A549 (cell line): ENCODE measurements at regions not wholly inside any gene's neighbourhood (a gene's known extent, or its start where the extent isn't known, plus 50 kb on each side); places are given as distances from the start of the nearest gene placed in this dataset.

Experiments used
- ATAC-seq, 2 experiments: fragments of 200-7000 bp in 1 of 2; fragments of >200 bp in 1 of 2; cut with Nextera tagmentation in 1 of 2; cut with Tn5 transposase in 1 of 2; 3 replicates each; pipeline versions ENCODE4 v1.8.0 to v1.9.1; 2018 to 2020; ENCODE audit warnings: mild to moderate bottlenecking in 1 of 2, moderate library complexity in 1 of 2
- CTCF ChIA-PET: fragments of 300-600 bp; sonication (Branson Sonifier 250); formaldehyde crosslinking; extraction: SDS; loops from one replicate; lab custom pipeline; 2021; ENCODE audit warnings: antibody characterized with exemption, inconsistent platforms; lab: Yijun Ruan, JAX
- POLR2A ChIA-PET: fragments of 350-600 bp; formaldehyde crosslinking; extraction: SDS; loops from one replicate; lab custom pipeline; 2021; ENCODE audit warnings: antibody characterized with exemption, inconsistent platforms; lab: Yijun Ruan, JAX
- DNase-seq, 2 experiments: peaks; one replicate each; pipeline versions ENCODE4 v3.0.0 to v3.0.0-alpha.2; 2011 to 2016; ENCODE audit warnings: low read depth in 1 of 2, low spot score in 1 of 2
- FAIRE-seq: peaks from 2 replicates; lab custom pipeline; 2011; peaks lifted over from hg19 to GRCh38; lab: Jason Lieb, UNC
- H3K27ac ChIP-seq, 2 experiments: fragments of >200 bp; sonication (Bioruptor Twin); formaldehyde crosslinking; 3 replicates each; pipeline ENCODE4 v1.5.1; 2016 to 2017
- H3K4me1 ChIP-seq: fragments of >200 bp; sonication (Bioruptor Twin); formaldehyde crosslinking; 3 replicates; pipeline ENCODE4 v1.6.1; 2016
- H3K4me2 ChIP-seq: fragments of >200 bp; sonication (Bioruptor Twin); formaldehyde crosslinking; 3 replicates; pipeline ENCODE4 v1.6.1; 2016
- H3K4me3 ChIP-seq: fragments of >200 bp; sonication (Bioruptor Twin); formaldehyde crosslinking; 3 replicates; pipeline ENCODE4 v1.5.1; 2016
- H3K9me3 ChIP-seq: fragments of >200 bp; sonication (Bioruptor Twin); formaldehyde crosslinking; 3 replicates; pipeline ENCODE4 v1.6.1; 2016
- BCL3 ChIP-seq: fragments of >200 bp; sonication (Bioruptor Twin); formaldehyde crosslinking; IDR thresholded peaks from 3 replicates; pipeline ENCODE4 v1.6.1; 2016
- CBX8 ChIP-seq: fragments of 200-600 bp; sonication (generic); IDR thresholded peaks from 2 replicates; pipeline ENCODE4 v1.6.1; 2016
- CEBPB ChIP-seq, 2 experiments: fragments of >200 bp in 1 of 2; sonication (Bioruptor Twin) in 1 of 2; formaldehyde crosslinking in 1 of 2; IDR thresholded peaks; 2 replicates each; pipeline ENCODE4 v1.6.1; 2012 to 2016
- CHD2 ChIP-seq: fragments of 150-350 bp; IDR thresholded peaks from 2 replicates; pipeline ENCODE4 v1.6.1; 2014; ENCODE audit warnings: low read length; ENCODE audit not compliant: partially characterized antibody
- CTCF ChIP-seq: fragments of >200 bp; sonication (Bioruptor Twin); formaldehyde crosslinking; IDR thresholded peaks from 3 replicates; pipeline ENCODE4 v1.5.1; 2016
- EHF ChIP-seq: fragments of 250-450 bp; sonication (Bioruptor Pico); IDR thresholded peaks from 2 replicates; pipeline ENCODE4 v1.5.0; 2020; ENCODE audit warnings: mild to moderate bottlenecking
- ELK1 ChIP-seq: fragments of 150-350 bp; IDR thresholded peaks from 2 replicates; pipeline ENCODE4 v1.6.1; 2014; ENCODE audit warnings: low read depth, mild to moderate bottlenecking, low read length
- EP300 ChIP-seq, 2 experiments: fragments of >200 bp; sonication (Bioruptor Twin); formaldehyde crosslinking; IDR thresholded peaks; 2 replicates in 1 of 2; 3 replicates in 1 of 2; pipeline ENCODE4 v1.6.1; 2016 to 2017
- ESRRA ChIP-seq: fragments of 150-350 bp; IDR thresholded peaks from 2 replicates; pipeline ENCODE4 v1.6.1; 2014; ENCODE audit warnings: mild to moderate bottlenecking, low read length, borderline replicate concordance
- FOSB ChIP-seq: fragments of 250-450 bp; sonication (Bioruptor Pico); IDR thresholded peaks from 2 replicates; pipeline ENCODE4 v1.5.0; 2020; ENCODE audit warnings: mild to moderate bottlenecking, moderate library complexity
- FOXS1 ChIP-seq: fragments of 250-450 bp; sonication (Bioruptor Pico); IDR thresholded peaks from 2 replicates; pipeline ENCODE4 v1.5.0; 2020; ENCODE audit warnings: mild to moderate bottlenecking, moderate library complexity
- HMGXB4 ChIP-seq: fragments of 250-450 bp; sonication (Bioruptor Pico); IDR thresholded peaks from 2 replicates; pipeline ENCODE4 v1.5.0; 2021; ENCODE audit warnings: mild to moderate bottlenecking, moderate library complexity, borderline replicate concordance
- HOXB13 ChIP-seq: fragments of 250-450 bp; sonication (Bioruptor Pico); IDR thresholded peaks from 2 replicates; pipeline ENCODE4 v1.5.0; 2020; ENCODE audit warnings: low read depth, mild to moderate bottlenecking, moderate library complexity
- HOXB5 ChIP-seq: fragments of 250-450 bp; sonication (Bioruptor Pico); IDR thresholded peaks from 2 replicates; pipeline ENCODE4 v1.5.0; 2020; ENCODE audit warnings: mild to moderate bottlenecking, moderate library complexity
- JUNB ChIP-seq: fragments of >200 bp; sonication (Bioruptor Twin); formaldehyde crosslinking; IDR thresholded peaks from 2 replicates; pipeline ENCODE4 v1.6.1; 2016
- KDM1A ChIP-seq: fragments of 200-600 bp; sonication (generic); IDR thresholded peaks from 2 replicates; pipeline ENCODE4 v1.6.1; 2016; ENCODE audit warnings: low read depth, mild to moderate bottlenecking
- MAZ ChIP-seq: fragments of 150-350 bp; IDR thresholded peaks from 2 replicates; pipeline ENCODE4 v1.6.1; 2014; ENCODE audit warnings: antibody characterized with exemption, low read depth, low read length, borderline replicate concordance
- NFE2L2 ChIP-seq: fragments of 150-350 bp; conservative IDR thresholded peaks from 2 replicates; pipeline ENCODE4 v1.6.1; 2014; ENCODE audit warnings: low read length
- PHF8 ChIP-seq: fragments of 200-600 bp; sonication (generic); IDR thresholded peaks from 2 replicates; pipeline ENCODE4 v1.6.1; 2016; ENCODE audit warnings: low read depth, mild to moderate bottlenecking, antibody characterized with exemption, moderate library complexity, borderline replicate concordance
- POLR2A ChIP-seq: IDR thresholded peaks from 2 replicates; pipeline ENCODE4 v1.6.1; 2012; ENCODE audit warnings: mild to moderate bottlenecking, low read length
- POLR2AphosphoS2 ChIP-seq: conservative IDR thresholded peaks from 2 replicates; pipeline ENCODE4 v1.6.1; 2012; ENCODE audit warnings: low read length, improper control_type of control experiment, inconsistent platforms
- RAD21 ChIP-seq, 2 experiments: fragments of >200 bp in 1 of 2; sonication (Bioruptor Twin) in 1 of 2; formaldehyde crosslinking in 1 of 2; IDR thresholded peaks in 1 of 2; conservative IDR thresholded peaks in 1 of 2; 2 replicates in 1 of 2; 3 replicates in 1 of 2; pipeline ENCODE4 v1.6.1; 2012 to 2018; ENCODE audit warnings: inconsistent platforms in 1 of 2
- RARB ChIP-seq: fragments of 250-450 bp; sonication (Bioruptor Pico); IDR thresholded peaks from 2 replicates; pipeline ENCODE4 v1.8.0; 2021; ENCODE audit warnings: mild to moderate bottlenecking, moderate library complexity
- SREBF2 ChIP-seq: fragments of 450-650 bp; IDR thresholded peaks from 2 replicates; pipeline ENCODE4 v1.6.1; 2014; ENCODE audit warnings: mild to moderate bottlenecking, moderate library complexity
- TFCP2L1 ChIP-seq: fragments of 250-450 bp; sonication (Bioruptor Pico); IDR thresholded peaks from 2 replicates; pipeline ENCODE4 v1.5.0; 2021; ENCODE audit warnings: mild to moderate bottlenecking
- TP53 ChIP-seq: fragments of 250-450 bp; sonication (Bioruptor Pico); IDR thresholded peaks from 2 replicates; pipeline ENCODE4 v1.5.0; 2021; ENCODE audit warnings: mild to moderate bottlenecking, moderate library complexity
- USF2 ChIP-seq: fragments of 450-650 bp; IDR thresholded peaks from 2 replicates; pipeline ENCODE4 v1.6.1; 2014; ENCODE audit warnings: antibody characterized with exemption
- ZC3H11A ChIP-seq: fragments of 450-650 bp; IDR thresholded peaks from 2 replicates; pipeline ENCODE4 v1.6.1; 2014; ENCODE audit warnings: antibody characterized with exemption, mild to moderate bottlenecking
- ZFP36 ChIP-seq: fragments of 450-650 bp; IDR thresholded peaks from 2 replicates; pipeline ENCODE4 v1.6.1; 2014; ENCODE audit warnings: borderline replicate concordance; ENCODE audit not compliant: partially characterized antibody
- ZNF302 ChIP-seq: fragments of 250-450 bp; sonication (Bioruptor Pico); IDR thresholded peaks from 2 replicates; pipeline ENCODE4 v1.9.0; 2021; ENCODE audit warnings: inconsistent platforms, mild to moderate bottlenecking, moderate library complexity
- ZSCAN20 ChIP-seq: fragments of 250-450 bp; sonication (Bioruptor Pico); IDR thresholded peaks from 2 replicates; pipeline ENCODE4 v1.8.0; 2022; ENCODE audit warnings: mild to moderate bottlenecking, moderate library complexity
- WGBS: methylation state at CpG from one replicate; pipeline ENCODE4 v1.1.6; 2017; ENCODE audit errors: missing lambda C conversion rate; 5-methylcytosine and 5-hydroxymethylcytosine counted together

- H3K9me3 ChIP-seq = no peaks in the 10 kb centered on the region
- POLR2A ChIA-PET = no interaction called here
- no peak overlapping the region for H3K27ac ChIP-seq
- H3K4me1 ChIP-seq = no peaks in the 10 kb centered on the region
- no peak overlapping the region for H3K4me2 ChIP-seq
- FAIRE-seq = no peak
- WGBS = 95% methylated on average over 4 of the region's 4 CpGs
- H3K4me3 ChIP-seq = no peak overlapping the region
- no peak for DNase-seq
- TF ChIP-seq TP53 = no peak
- TF ChIP-seq POLR2AphosphoS2 = no peak
- no peak for TF ChIP-seq CEBPB (IDR thresholded peaks at IDR 0.05)
- no peak for TF ChIP-seq RARB
- TF ChIP-seq EHF = no peak
- TF ChIP-seq CHD2 = no peak
- no peak for TF ChIP-seq POLR2A
- TF ChIP-seq EP300 (IDR thresholded peaks at IDR 0.05) = no peak
- TF ChIP-seq KDM1A = no peak
- TF ChIP-seq CBX8 = no peak
- no peak for TF ChIP-seq USF2
- TF ChIP-seq BCL3 = no peak
- TF ChIP-seq HOXB13 (CRISPR knock-in tag) = no peak
- no peak for TF ChIP-seq RAD21 (conservative IDR thresholded peaks at IDR 0.05 in 1 of 2, IDR thresholded peaks at IDR 0.05 in 1 of 2)
- TF ChIP-seq JUNB = no peak
- TF ChIP-seq ELK1 = no peak
- no peak for TF ChIP-seq PHF8
- TF ChIP-seq NFE2L2 = no peak
- no peak for TF ChIP-seq ZSCAN20 (CRISPR knock-in tag)
- ATAC-seq = no peak
- CTCF ChIA-PET = interaction anchor here (1.0 kb wide), 1 partner anchor 22 kb away, joined by 3 read pairs; no protein-coding TSS in a partner anchor
Measured at GRCh38 chr1:19560480-19560879, 75.1 kb upstream of the CAPZB start.

- no peak overlapping the region for H3K4me3 ChIP-seq
- FAIRE-seq = no peak
- ATAC-seq = peak in 1 of 2 experiments; percentile 38; a peak in 2 of 6 replicates
- CTCF ChIA-PET = no interaction called here
- no peak overlapping the region for H3K27ac ChIP-seq
- no peaks in the 10 kb centered on the region for H3K4me1 ChIP-seq
- no peaks in the 10 kb centered on the region for H3K9me3 ChIP-seq
- POLR2A ChIA-PET = no interaction called here
- 55% methylated on average over 2 of the region's 2 CpGs for WGBS
- no peak overlapping the region for H3K4me2 ChIP-seq
- no peak for DNase-seq
- TF ChIP-seq FOSB (no peak), ELK1 (no peak), ESRRA (no peak), HOXB5 (no peak), ZFP36 (no peak), ZC3H11A (no peak), USF2 (no peak), HOXB13 (CRISPR knock-in tag) (no peak), ZNF302 (CRISPR knock-in tag) (no peak), JUNB (no peak), FOXS1 (CRISPR knock-in tag) (no peak), CTCF (no peak), HMGXB4 (CRISPR knock-in tag) (no peak), SREBF2 (no peak), CEBPB (IDR thresholded peaks at IDR 0.05) (no peak), TFCP2L1 (CRISPR knock-in tag) (no peak), MAZ (no peak)
Measured at GRCh38 chr1:19559641-19560040, 74.3 kb upstream of the CAPZB start.
